Hematopoietic multipotent progenitor cell treated with erythropoietin and hydrocortisone succinate and interleukin-3 and kit ligand, for 6 days (in vitro differentiated cells): ENCODE measurements at regions not wholly inside any gene's neighbourhood (a gene's known extent, or its start where the extent isn't known, plus 50 kb on each side); places are given as distances from the start of the nearest gene placed in this dataset.
A peak's percentile ranks its signal among the peaks of the same experiment; 100 is the strongest.

ENCODE experiments used
- DNase-seq: peaks from one replicate; pipeline ENCODE4 v3.0.0-alpha.2; 2015

GRCh38 chr6:126764671-126765070 lies 353.8 kb upstream of the RSPO3 start:
- no peak for DNase-seq

- no peak for DNase-seq
Observed at GRCh38 chr6:126766820-126767219, 351.7 kb upstream of the RSPO3 start.

- DNase-seq = no peak
Observed at GRCh38 chr6:126767711-126768110, 350.8 kb upstream of the RSPO3 start.

- DNase-seq = no peak
Observed at GRCh38 chr6:126770176-126770575, 348.3 kb upstream of the RSPO3 start.

- no peak for DNase-seq
Observed at GRCh38 chr6:126773112-126773805, 345.2 kb upstream of the RSPO3 start.

GRCh38 chr6:126779331-126779730 lies 339.1 kb upstream of the RSPO3 start:
- no peak for DNase-seq

- DNase-seq = no peak
Observed at GRCh38 chr6:126781582-126781981, 336.9 kb upstream of the RSPO3 start.

GRCh38 chr6:126784161-126784790 lies 334.2 kb upstream of the RSPO3 start:
- DNase-seq = no peak

- no peak for DNase-seq
Observed at GRCh38 chr6:126786262-126786661, 332.2 kb upstream of the RSPO3 start.

GRCh38 chr6:126787635-126788034 lies 330.8 kb upstream of the RSPO3 start:
- DNase-seq = no peak

- no peak for DNase-seq
Observed at GRCh38 chr6:126788861-126789365, 329.6 kb upstream of the RSPO3 start.

- no peak for DNase-seq
Observed at GRCh38 chr6:126792340-126793085, 326.0 kb upstream of the RSPO3 start.

GRCh38 chr6:126795161-126795560 lies 323.3 kb upstream of the RSPO3 start:
- DNase-seq = no peak

GRCh38 chr6:126797981-126798380 lies 320.5 kb upstream of the RSPO3 start:
- no peak for DNase-seq

GRCh38 chr6:126803769-126804168 lies 314.7 kb upstream of the RSPO3 start:
- no peak for DNase-seq

- DNase-seq = peak; percentile 61
Observed at GRCh38 chr6:126804332-126805064, 314.0 kb upstream of the RSPO3 start.

GRCh38 chr6:126805861-126806260 lies 312.6 kb upstream of the RSPO3 start:
- DNase-seq = no peak

GRCh38 chr6:126807876-126808275 lies 310.6 kb upstream of the RSPO3 start:
- no peak for DNase-seq

GRCh38 chr6:126811321-126811720 lies 307.1 kb upstream of the RSPO3 start:
- DNase-seq = no peak

GRCh38 chr6:126812010-126812409 lies 306.5 kb upstream of the RSPO3 start:
- no peak for DNase-seq

- no peak for DNase-seq
Observed at GRCh38 chr6:126812651-126813050, 305.8 kb upstream of the RSPO3 start.

GRCh38 chr6:126820634-126821033 lies 297.8 kb upstream of the RSPO3 start:
- DNase-seq = no peak

- DNase-seq = no peak
Observed at GRCh38 chr6:126821706-126822105, 296.8 kb upstream of the RSPO3 start.
